ENCODE measurements at regions not wholly inside any gene's neighbourhood (a gene's known extent, or its start where the extent isn't known, plus 50 kb on each side); places are given as distances from the start of the nearest gene placed in this dataset.
"Not testable (repeated sequence)": the region's sequence is repeated elsewhere in the genome, so short reads cannot be mapped to it uniquely, and the experiment has no call there.

GRCh38 chr22:16390541-16391217 is 201.9 kb downstream of the CCT8L2 start:
- TF ChIP-seq CTCF, POLR2A (IDR thresholded peaks at IDR 0.05): not testable (repeated sequence)
